ENCODE measurements at regions not wholly inside any gene's neighbourhood (a gene's known extent, or its start where the extent isn't known, plus 50 kb on each side); places are given as distances from the start of the nearest gene placed in this dataset.

- Histone ChIP-seq H3K27me3 (replicated peaks; ENCODE audit: insufficient read depth) (no peaks in the 10 kb centered on the region), H3K36me3 (ENCODE audit: low read depth) (no peaks in the 10 kb centered on the region), H3K4me1 (ENCODE audit: insufficient read depth) (peaks cover 18% of the 10 kb centered on the region; the same call in 1 of the 2 replicates), H3K27ac (peak overlapping the region; percentile 45), H3K9ac (no peak overlapping the region), H3K4me3 (no peak overlapping the region), H3K9me3 (ENCODE audit: low read depth) (no peaks in the 10 kb centered on the region), H2AFZ (0 out of 2 replicates have a peak overlapping the region, but pooled peaks have one; percentile 31), H4K20me1 (ENCODE audit: insufficient read depth) (no peaks in the 10 kb centered on the region), H3F3A (ENCODE audit: insufficient read depth) (no peaks in the 10 kb centered on the region), H3K9me2 (ENCODE audit: insufficient read depth) (no peaks in the 10 kb centered on the region), H3K79me2 (ENCODE audit: insufficient read depth) (no peaks in the 10 kb centered on the region), H3K4me2 (ENCODE audit: unreplicated experiment) (peak overlapping the region; percentile 47)
- peak; percentile 51 for DNase-seq
- TF ChIP-seq EZH2phosphoT487 (IDR thresholded peaks at IDR 0.05; ENCODE audit: insufficient read depth, low read depth) (no peak), EZH2 (IDR thresholded peaks at IDR 0.05; ENCODE audit: insufficient read depth, poor library complexity, severe bottlenecking) (no peak)
- WGBS, 2 experiments (ENCODE audit: low coverage in 1 of 2, low lambda C conversion rate in 2 of 2, missing lambda C conversion rate in 2 of 2), result 25 to 32% methylated on average over 3 of the region's 3 CpGs
- in situ Hi-C loops (cut with MboI), result no loop called here
Observed at GRCh38 chr7:136652635-136653370, 215.6 kb upstream of the CHRM2 start.

- Histone ChIP-seq H3K4me2 (ENCODE audit: unreplicated experiment) (no peak overlapping the region), H3K36me3 (ENCODE audit: low read depth) (no peaks in the 10 kb centered on the region), H2AFZ (no peak overlapping the region), H3K27ac (no peak overlapping the region), H3F3A (ENCODE audit: insufficient read depth) (no peaks in the 10 kb centered on the region), H3K9me2 (ENCODE audit: insufficient read depth) (no peaks in the 10 kb centered on the region), H3K4me3 (no peak overlapping the region), H3K79me2 (ENCODE audit: insufficient read depth) (no peaks in the 10 kb centered on the region), H3K9me3 (ENCODE audit: low read depth) (no peaks in the 10 kb centered on the region), H3K9ac (no peak overlapping the region), H4K20me1 (ENCODE audit: insufficient read depth) (no peaks in the 10 kb centered on the region), H3K27me3 (replicated peaks; ENCODE audit: insufficient read depth) (no peaks in the 10 kb centered on the region), H3K4me1 (ENCODE audit: insufficient read depth) (no peaks in the 10 kb centered on the region)
- WGBS, 2 experiments (ENCODE audit: low coverage in 1 of 2, low lambda C conversion rate in 2 of 2, missing lambda C conversion rate in 2 of 2), result 0 to 4% methylated on average over 1 of the region's 1 CpG
- in situ Hi-C loops (cut with MboI), result no loop called here
- no peak for DNase-seq
- TF ChIP-seq EZH2 (IDR thresholded peaks at IDR 0.05; ENCODE audit: insufficient read depth, poor library complexity, severe bottlenecking) (no peak), EZH2phosphoT487 (IDR thresholded peaks at IDR 0.05; ENCODE audit: insufficient read depth, low read depth) (no peak)
Observed at GRCh38 chr7:136640977-136641376, 227.5 kb upstream of the CHRM2 start.

- Histone ChIP-seq H3K9me2 (ENCODE audit: insufficient read depth) (no peaks in the 10 kb centered on the region), H3K79me2 (ENCODE audit: insufficient read depth) (no peaks in the 10 kb centered on the region), H3K36me3 (ENCODE audit: low read depth) (no peaks in the 10 kb centered on the region), H3K27me3 (replicated peaks; ENCODE audit: insufficient read depth) (no peaks in the 10 kb centered on the region), H3F3A (ENCODE audit: insufficient read depth) (no peaks in the 10 kb centered on the region), H3K9me3 (ENCODE audit: low read depth) (no peaks in the 10 kb centered on the region), H3K9ac (no peak overlapping the region), H3K27ac (no peak overlapping the region), H3K4me1 (ENCODE audit: insufficient read depth) (no peaks in the 10 kb centered on the region), H3K4me3 (no peak overlapping the region), H3K4me2 (ENCODE audit: unreplicated experiment) (no peak overlapping the region), H4K20me1 (ENCODE audit: insufficient read depth) (no peaks in the 10 kb centered on the region), H2AFZ (peak overlapping the region; percentile 56; the same call in 1 of the 2 replicates)
- 37 to 43% methylated on average over 2 of the region's 2 CpGs for WGBS, 2 experiments (ENCODE audit: low coverage in 1 of 2, low lambda C conversion rate in 2 of 2, missing lambda C conversion rate in 2 of 2)
- no peak for TF ChIP-seq EZH2 (IDR thresholded peaks at IDR 0.05; ENCODE audit: insufficient read depth, poor library complexity, severe bottlenecking)
- TF ChIP-seq EZH2phosphoT487 (IDR thresholded peaks at IDR 0.05; ENCODE audit: insufficient read depth, low read depth), result no peak
- peak; percentile 44 for DNase-seq
- in situ Hi-C loops (cut with MboI), result no loop called here
Observed at GRCh38 chr7:136637813-136638212, 230.6 kb upstream of the CHRM2 start.

- no peaks in the 10 kb centered on the region for H4K20me1 ChIP-seq (ENCODE audit: insufficient read depth)
- H3K4me2 ChIP-seq (ENCODE audit: unreplicated experiment), result no peak overlapping the region
- no peak overlapping the region for H3K27ac ChIP-seq
- no peaks in the 10 kb centered on the region for H3K9me3 ChIP-seq (ENCODE audit: low read depth)
- no peaks in the 10 kb centered on the region for H3K4me1 ChIP-seq (ENCODE audit: insufficient read depth)
- H3K9me2 ChIP-seq (ENCODE audit: insufficient read depth), result no peaks in the 10 kb centered on the region
- no peaks in the 10 kb centered on the region for H3K27me3 ChIP-seq (replicated peaks; ENCODE audit: insufficient read depth)
- in situ Hi-C loops (cut with MboI), result no loop called here
- no peak overlapping the region for H2AFZ ChIP-seq
- 14 to 15% methylated on average over 3 of the region's 3 CpGs for WGBS, 2 experiments (ENCODE audit: low coverage in 1 of 2, low lambda C conversion rate in 2 of 2, missing lambda C conversion rate in 2 of 2)
- H3K4me3 ChIP-seq, result no peak overlapping the region
- no peak for DNase-seq
- no peaks in the 10 kb centered on the region for H3K79me2 ChIP-seq (ENCODE audit: insufficient read depth)
- H3F3A ChIP-seq (ENCODE audit: insufficient read depth), result no peaks in the 10 kb centered on the region
- TF ChIP-seq EZH2 (IDR thresholded peaks at IDR 0.05; ENCODE audit: insufficient read depth, poor library complexity, severe bottlenecking), result no peak
- TF ChIP-seq EZH2phosphoT487 (IDR thresholded peaks at IDR 0.05; ENCODE audit: insufficient read depth, low read depth), result no peak
- H3K9ac ChIP-seq, result no peak overlapping the region
- no peaks in the 10 kb centered on the region for H3K36me3 ChIP-seq (ENCODE audit: low read depth)
Observed at GRCh38 chr7:136635751-136636150, 232.7 kb upstream of the CHRM2 start.

Measured in GM23248 (cell line).